ENCODE measurements at regions not wholly inside any gene's neighbourhood (a gene's known extent, or its start where the extent isn't known, plus 50 kb on each side); places are given as distances from the start of the nearest gene placed in this dataset.

GRCh38 chr2:16023506-16024360, 83.4 kb downstream of the MYCN start:
- Histone ChIP-seq H3K4ac (ENCODE audit: low read depth, low read length) (no peak overlapping the region), H3K4me2 (ENCODE audit: insufficient read depth, insufficient read length, low read length) (no peak overlapping the region), H3K79me2 (ENCODE audit: insufficient read depth, low read length) (no peaks in the 10 kb centered on the region), H4K8ac (replicated peaks; ENCODE audit: insufficient read length, low read depth, low read length) (no peak overlapping the region), H3K27ac (ENCODE audit: insufficient read length, low read depth, low read length) (no peak overlapping the region), H3K23me2 (ENCODE audit: insufficient read length, low read depth, low read length, poor library complexity, severe bottlenecking) (peaks cover 2% of the 10 kb centered on the region), H3K23ac (ENCODE audit: insufficient read length, low read depth, low read length) (no peak overlapping the region), H3K9ac (ENCODE audit: extremely low read depth, insufficient read length, low read length) (no peak overlapping the region), H4K91ac (ENCODE audit: insufficient read length, low read depth, low read length) (no peak overlapping the region), H2BK20ac (ENCODE audit: low read depth, low read length, poor library complexity, severe bottlenecking) (no peak overlapping the region), H3K27me3 (ENCODE audit: insufficient read depth, low read length) (no peaks in the 10 kb centered on the region), H2BK5ac (ENCODE audit: insufficient read length, low read length) (no peak overlapping the region), H4K5ac (ENCODE audit: insufficient read length, low read depth, low read length) (no peak overlapping the region), H3T11ph (ENCODE audit: low read length) (no peak overlapping the region), H3K79me1 (ENCODE audit: insufficient read depth, low read depth, low read length, poor library complexity, severe bottlenecking) (no peaks in the 10 kb centered on the region), H2BK12ac (ENCODE audit: insufficient read length, low read depth, low read length) (no peak overlapping the region), H2AK5ac (ENCODE audit: insufficient read length, low read length) (no peak overlapping the region), H3K18ac (ENCODE audit: insufficient read length, low read depth, low read length) (no peak overlapping the region), H4K20me1 (ENCODE audit: control insufficient read depth, insufficient read depth, insufficient read length) (no peaks in the 10 kb centered on the region), H3K14ac (ENCODE audit: insufficient read depth, low read length) (no peak overlapping the region), H3K4me1 (ENCODE audit: insufficient read depth, low read length) (0 out of 2 replicates have a peak, but pooled peaks cover 2% of the 10 kb centered on the region), H3K56ac (ENCODE audit: insufficient read length, low read depth, low read length) (no peak overlapping the region), H2AFZ (ENCODE audit: low read length) (no peak overlapping the region), H2BK15ac (ENCODE audit: low read depth, low read length) (no peak overlapping the region), H3K9me3 (ENCODE audit: control insufficient read depth, low read depth, low read length) (no peaks in the 10 kb centered on the region), H2BK120ac (ENCODE audit: low read depth, low read length, poor library complexity, severe bottlenecking) (no peak overlapping the region)
- H3K27ac Mint-ChIP-seq = no peak overlapping the region
- no peak for TF ChIP-seq CTCF (conservative IDR thresholded peaks at IDR 0.05)
- no peaks in the 10 kb centered on the region for H3K36me3 Mint-ChIP-seq (ENCODE audit: insufficient read depth in 1 of 3, low read depth in 3 of 3)
- no peaks in the 10 kb centered on the region for H3K9me3 Mint-ChIP-seq
- no peak overlapping the region for H3K4me3 Mint-ChIP-seq
- H3K27me3 Mint-ChIP-seq (ENCODE audit: low read depth) = peaks cover 10% of the 10 kb centered on the region
- peaks cover 53 to 56% of the 10 kb centered on the region in 2 experiments for H3K4me1 Mint-ChIP-seq
- DNase-seq = no peak
- no CpG with 5 or more reads among the region's 5 CpGs for WGBS (ENCODE audit: extremely low coverage, insufficient read length, low lambda C conversion rate)

Measured in H9 (cell line).